HepG2 (cell line): ENCODE measurements at regions not wholly inside any gene's neighbourhood (a gene's known extent, or its start where the extent isn't known, plus 50 kb on each side); places are given as distances from the start of the nearest gene placed in this dataset.

ENCODE experiments used
- ATAC-seq: fragments of 200-7000 bp; cut with Tn5 transposase; 3 replicates; pipeline ENCODE4 v1.9.1; 2020; ENCODE audit warnings: mild to moderate bottlenecking, moderate library complexity
- BruUV-seq: library from RNA; stranded (reverse); fragments of 400-500 nt; replicated peaks from 2 replicates; lab custom pipeline; 2021; lab: Mats Ljungman, UMichigan
- CTCF ChIA-PET: fragments of 300-600 bp; formaldehyde crosslinking; extraction: SDS; loops from one replicate; lab custom pipeline; 2021; ENCODE audit warnings: low total read pairs, inconsistent platforms, low intra/inter-chr PET ratio; lab: Yijun Ruan, JAX
- POLR2A ChIA-PET: fragments of 350-600 bp; sonication (Branson Sonifier 250); formaldehyde crosslinking; loops from one replicate; lab custom pipeline; 2020; ENCODE audit warnings: antibody characterized with exemption, inconsistent platforms; lab: Yijun Ruan, JAX
- DNase-seq: peaks from one replicate; pipeline ENCODE4 v3.0.0-alpha.2; 2015; ENCODE audit warnings: low spot score
- FAIRE-seq: peaks from 3 replicates; lab custom pipeline; 2011; peaks lifted over from hg19 to GRCh38; lab: Jason Lieb, UNC
- H2AFZ ChIP-seq: one replicate; pipeline ENCODE4 v1.6.1; 2011; ENCODE audit warnings: low read length, inconsistent platforms
- H3K27ac ChIP-seq: fragments of 300-600 bp; 3 replicates; pipeline ENCODE4 v1.8.0; 2011; ENCODE audit warnings: mixed run types, mild to moderate bottlenecking, mixed read lengths, low read length, inconsistent platforms; ENCODE audit not compliant: insufficient read depth; ENCODE audit errors: extremely low read length
- H3K27me3 ChIP-seq, 2 experiments: fragments of 200-600 bp in 1 of 2; 2 replicates in 1 of 2; 3 replicates in 1 of 2; pipeline versions ENCODE4 v1.6.0 to v1.8.0; 2011; ENCODE audit warnings: low read length in 2 of 2, mild to moderate bottlenecking in 2 of 2, moderate library complexity in 2 of 2, inconsistent platforms in 1 of 2; ENCODE audit not compliant: insufficient read depth in 2 of 2, control insufficient read depth in 1 of 2
- H3K36me3 ChIP-seq, 2 experiments: fragments of 200-600 bp in 1 of 2; replicated peaks in 1 of 2; 2 replicates in 1 of 2; 3 replicates in 1 of 2; pipeline versions ENCODE4 v1.5.1 to v1.8.0; 2011; ENCODE audit warnings: low read length in 2 of 2, inconsistent platforms in 1 of 2; ENCODE audit not compliant: insufficient read depth in 2 of 2, control insufficient read depth in 1 of 2
- H3K4me1 ChIP-seq: 2 replicates; pipeline ENCODE4 v1.5.1; 2012; ENCODE audit warnings: low read length, inconsistent platforms; ENCODE audit not compliant: insufficient read depth
- H3K4me2 ChIP-seq: 2 replicates; pipeline ENCODE4 v1.6.0; 2011; ENCODE audit warnings: low read depth, low read length, inconsistent platforms
- H3K4me3 ChIP-seq, 3 experiments: fragments of 200-600 bp in 1 of 3; sonication (generic), shearing (Covaris generic) in 1 of 3; replicated peaks in 1 of 3; 2 replicates each; pipeline ENCODE4 v1.5.1; 2011 to 2016; ENCODE audit warnings: low read length in 3 of 3, inconsistent platforms in 2 of 3, low read depth in 2 of 3, mild to moderate bottlenecking in 2 of 3, control low read depth in 1 of 3, mixed read lengths in 1 of 3; ENCODE audit not compliant: insufficient read depth in 1 of 3
- H3K79me2 ChIP-seq: one replicate; pipeline ENCODE4 v1.6.1; 2011; ENCODE audit warnings: low read length, inconsistent platforms; ENCODE audit not compliant: insufficient read depth
- H3K9ac ChIP-seq: 2 replicates; pipeline ENCODE4 v1.6.0; 2011; ENCODE audit warnings: mild to moderate bottlenecking, low read depth, low read length, inconsistent platforms; ENCODE audit not compliant: insufficient read depth
- H3K9me3 ChIP-seq: 2 replicates; pipeline ENCODE4 v1.5.1; 2012; ENCODE audit warnings: mild to moderate bottlenecking, low read length
- H4K20me1 ChIP-seq: 2 replicates; pipeline ENCODE4 v1.6.0; 2011; ENCODE audit warnings: inconsistent platforms, mild to moderate bottlenecking, low read length, moderate library complexity; ENCODE audit not compliant: insufficient read depth
- ARID5B ChIP-seq: IDR thresholded peaks from 2 replicates; pipeline ENCODE4 v1.4.0; 2020; ENCODE audit warnings: mild to moderate bottlenecking, missing genetic modification reagents
- FOXK2 ChIP-seq: fragments of 450-650 bp; IDR thresholded peaks from 2 replicates; pipeline ENCODE4 v1.6.1; 2016
- HINFP ChIP-seq: sonication (generic); formaldehyde crosslinking; IDR thresholded peaks from 2 replicates; pipeline ENCODE4 v1.4.0; 2020; ENCODE audit warnings: low read depth, mild to moderate bottlenecking, missing genetic modification reagents
- HNF4A ChIP-seq: sonication (generic); formaldehyde crosslinking; IDR thresholded peaks from 2 replicates; pipeline ENCODE4 v1.4.0; 2020; ENCODE audit warnings: missing genetic modification reagents
- MXD4 ChIP-seq: IDR thresholded peaks from 2 replicates; pipeline ENCODE4 v1.6.1; 2016; ENCODE audit warnings: mild to moderate bottlenecking, missing biosample characterization, missing genetic modification reagents
- SMARCE1 ChIP-seq: fragments of 450-650 bp; IDR thresholded peaks from 2 replicates; pipeline ENCODE4 v1.6.1; 2017; ENCODE audit warnings: borderline replicate concordance
- SOX13 ChIP-seq, 3 experiments: fragments of 450-650 bp in 1 of 3; sonication (generic) in 1 of 3; formaldehyde crosslinking in 1 of 3; IDR thresholded peaks in 2 of 3; conservative IDR thresholded peaks in 1 of 3; 2 replicates each; pipeline versions ENCODE4 v1.5.0 to v1.6.1; 2016 to 2020; ENCODE audit warnings: antibody characterized with exemption in 1 of 3, mild to moderate bottlenecking in 1 of 3, missing compliant biosample characterization in 1 of 3, missing genetic modification reagents in 1 of 3, moderate library complexity in 1 of 3
- TEAD3 ChIP-seq: optimal IDR thresholded peaks from 2 replicates; pipeline ENCODE3; 2016; ENCODE audit warnings: borderline replicate concordance
- TOE1 ChIP-seq: sonication (generic); formaldehyde crosslinking; IDR thresholded peaks from 2 replicates; pipeline ENCODE4 v1.4.0; 2020; ENCODE audit warnings: mild to moderate bottlenecking, missing genetic modification reagents
- ZNF274 ChIP-seq: sonication (generic); formaldehyde crosslinking; IDR thresholded peaks from 2 replicates; pipeline ENCODE4 v1.5.1; 2020; ENCODE audit warnings: mild to moderate bottlenecking, missing genetic modification reagents
- ZNF543 ChIP-seq: sonication (generic); formaldehyde crosslinking; IDR thresholded peaks from 2 replicates; pipeline ENCODE4 v1.4.0; 2020; ENCODE audit warnings: mild to moderate bottlenecking, missing genetic modification reagents
- ZNF557 ChIP-seq: sonication (generic); formaldehyde crosslinking; IDR thresholded peaks from 2 replicates; pipeline ENCODE4 v1.4.0; 2020; ENCODE audit warnings: missing genetic modification reagents
- ZNF878 ChIP-seq: sonication (generic); formaldehyde crosslinking; IDR thresholded peaks from 2 replicates; pipeline ENCODE4 v1.8.1; 2023; ENCODE audit warnings: mild to moderate bottlenecking, missing genetic modification reagents, moderate library complexity
- WGBS: methylation state at CpG from one replicate; pipeline ENCODE4 v1.1.6; 2017; ENCODE audit warnings: low lambda C conversion rate; 5-methylcytosine and 5-hydroxymethylcytosine counted together
- in situ Hi-C: cut with HindIII; loops from 2 replicates; pipeline ENCODE4 v1.10.0; 2017; ENCODE audit warnings: low pct_unique_long_range_greater_than_20kb; ENCODE audit not compliant: extremely low pct_ligation_motif_present
- intact Hi-C: fragments of 100-400 bp; cut with micrococcal nuclease; formaldehyde crosslinking; loops from one replicate; pipeline ENCODE4 v1.10.0; 2022; ENCODE audit not compliant: unreplicated experiment
- TF ChIP-seq, protein P1 (sequence below): IDR thresholded peaks from 2 replicates; pipeline ENCODE4 v1.6.1; 2016; ENCODE audit warnings: low read depth, borderline replicate concordance
- TF ChIP-seq, protein P2 (sequence below): sonication (generic); formaldehyde crosslinking; IDR thresholded peaks from 2 replicates; pipeline ENCODE4 v1.4.0; 2020; ENCODE audit warnings: mild to moderate bottlenecking, missing genetic modification reagents

DNA sequence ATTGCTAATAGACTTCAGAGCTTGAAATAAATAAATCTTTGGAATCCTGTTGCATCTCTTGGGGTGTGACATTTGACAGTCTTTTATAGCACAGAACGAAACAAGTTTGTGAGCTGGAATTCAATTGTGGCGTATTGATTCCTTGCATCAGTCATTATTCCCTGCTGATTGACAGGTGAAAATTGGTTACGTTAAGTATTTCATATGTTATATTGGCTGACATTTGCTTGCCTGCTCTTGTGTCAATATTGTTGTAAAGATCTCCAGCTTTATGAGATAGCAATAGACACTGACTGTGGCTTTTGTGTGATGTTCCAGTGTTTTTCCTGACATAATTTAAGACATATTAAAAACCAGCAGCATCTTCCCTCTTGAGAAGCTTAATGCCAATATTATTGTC is 644.4 kb upstream of the FAM241A start (continued):
- TF ChIP-seq ZNF274 (no peak), ZNF878 (CRISPR knock-in tag) (no peak), HINFP (CRISPR knock-in tag) (no peak)

DNA sequence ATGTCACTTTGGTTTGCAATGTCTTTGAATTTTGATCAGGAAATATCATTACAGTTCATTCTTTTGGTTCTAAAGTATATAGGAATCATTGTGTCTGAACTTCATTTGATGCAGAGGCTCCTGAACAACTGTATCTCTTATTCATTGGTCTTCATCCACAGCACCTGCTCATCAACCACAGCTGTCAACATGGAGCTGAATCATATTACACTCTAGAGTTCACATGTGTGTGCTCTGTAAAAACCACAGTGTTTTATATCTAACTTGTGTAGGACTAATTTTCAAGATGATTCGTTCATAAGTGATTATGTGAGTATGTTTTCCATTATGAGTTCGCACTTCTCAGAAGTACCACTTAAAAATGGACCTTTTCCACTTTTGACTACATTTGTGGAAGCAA is 643.3 kb upstream of the FAM241A start:
- Histone ChIP-seq H4K20me1 (no peaks in the 10 kb centered on the region), H3K4me2 (no peak overlapping the region), H3K27ac (no peak overlapping the region), H3K9me3 (no peaks in the 10 kb centered on the region), H3K36me3 (no peaks in the 10 kb centered on the region), H3K27me3 (no peaks in the 10 kb centered on the region), H2AFZ (no peak overlapping the region), H3K79me2 (no peaks in the 10 kb centered on the region), H3K4me3 (no peak overlapping the region), H3K9ac (no peak overlapping the region), H3K4me1 (no peaks in the 10 kb centered on the region)
- BruUV-seq: no TSS peak
- in situ Hi-C loops (no loop called here), intact Hi-C loops (no loop called here)
- no peak for DNase-seq
- no peak for FAIRE-seq
- 3% methylated on average over 2 of the region's 2 CpGs for WGBS
- POLR2A ChIA-PET: no interaction called here
- ATAC-seq: no peak
- CTCF ChIA-PET: no interaction called here
- TF ChIP-seq TOE1 (CRISPR knock-in tag) (no peak), TEAD3 (CRISPR knock-in tag) (no peak), ZNF557 (CRISPR knock-in tag) (no peak), SMARCE1 (no peak), FOXK2 (no peak), SOX13 (IDR thresholded peaks at IDR 0.05) (no peak), SOX13 (CRISPR knock-in tag; conservative IDR thresholded peaks at IDR 0.05 in 1 of 2, IDR thresholded peaks at IDR 0.05 in 1 of 2) (no peak), MXD4 (no peak), HNF4A (CRISPR knock-in tag) (no peak), ARID5B (CRISPR knock-in tag) (no peak), ZNF543 (CRISPR knock-in tag) (no peak)
- TF ChIP-seq, protein P1, sequence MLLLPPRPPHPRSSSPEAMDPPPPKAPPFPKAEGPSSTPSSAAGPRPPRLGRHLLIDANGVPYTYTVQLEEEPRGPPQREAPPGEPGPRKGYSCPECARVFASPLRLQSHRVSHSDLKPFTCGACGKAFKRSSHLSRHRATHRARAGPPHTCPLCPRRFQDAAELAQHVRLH (CRISPR knock-in tag): no peak
- TF ChIP-seq, protein P2, sequence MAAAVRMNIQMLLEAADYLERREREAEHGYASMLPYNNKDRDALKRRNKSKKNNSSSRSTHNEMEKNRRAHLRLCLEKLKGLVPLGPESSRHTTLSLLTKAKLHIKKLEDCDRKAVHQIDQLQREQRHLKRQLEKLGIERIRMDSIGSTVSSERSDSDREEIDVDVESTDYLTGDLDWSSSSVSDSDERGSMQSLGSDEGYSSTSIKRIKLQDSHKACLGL (CRISPR knock-in tag): no peak
